ENCODE measurements at regions not wholly inside any gene's neighbourhood (a gene's known extent, or its start where the extent isn't known, plus 50 kb on each side); places are given as distances from the start of the nearest gene placed in this dataset.
"Not testable (repeated sequence)": the region's sequence is repeated elsewhere in the genome, so short reads cannot be mapped to it uniquely, and the experiment has no call there.

- intact Hi-C loops (cut with micrococcal nuclease): no loop called here
- no peak for DNase-seq
- no peak overlapping the region for H3K4me3 Mint-ChIP-seq
- peaks cover 6% of the 10 kb centered on the region for H3K9me3 Mint-ChIP-seq
- POLR2A ChIA-PET: no interaction called here
- no peaks in the 10 kb centered on the region for H3K27me3 Mint-ChIP-seq
- no peaks in the 10 kb centered on the region for H3K4me1 Mint-ChIP-seq (ENCODE audit: low read depth)
- no peak overlapping the region for H3K27ac Mint-ChIP-seq
- no peaks in the 10 kb centered on the region for H3K36me3 Mint-ChIP-seq
- CTCF ChIA-PET: no interaction called here
Measured at GRCh38 chr13:90498096-90498495, 849.4 kb upstream of the MIR17HG start.

- no peaks in the 10 kb centered on the region for H3K27me3 Mint-ChIP-seq
- ChIA-PET POLR2A (no interaction called here), CTCF (no interaction called here)
- intact Hi-C loops (cut with micrococcal nuclease): no loop called here
- no peak for DNase-seq
- no peak overlapping the region for H3K27ac Mint-ChIP-seq
- H3K9me3 Mint-ChIP-seq: peaks cover 9% of the 10 kb centered on the region
- no peak overlapping the region for H3K4me3 Mint-ChIP-seq
- H3K36me3 Mint-ChIP-seq: no peaks in the 10 kb centered on the region
- H3K4me1 Mint-ChIP-seq (ENCODE audit: low read depth): no peaks in the 10 kb centered on the region
Measured at GRCh38 chr13:90498816-90499215, 848.7 kb upstream of the MIR17HG start.

DNA sequence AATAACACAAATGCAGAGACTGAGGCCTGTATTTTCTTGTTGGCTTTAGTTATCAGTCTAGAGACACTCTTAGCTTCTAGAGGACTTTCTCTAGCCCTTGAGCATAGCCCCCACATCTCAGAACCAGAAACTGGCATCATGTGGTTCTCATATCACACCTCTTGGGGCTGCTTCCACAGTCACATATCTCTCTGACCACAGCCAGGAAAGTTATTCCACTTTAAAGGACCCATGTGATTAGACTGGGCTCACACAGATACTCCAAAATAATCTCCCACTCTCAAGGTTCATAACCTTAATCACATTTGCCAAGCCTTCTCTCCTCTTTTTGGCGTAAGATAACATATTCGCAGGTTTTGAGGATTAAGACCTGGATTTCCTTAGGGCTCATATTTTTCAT lies 846.9 kb upstream of the MIR17HG start:
- H3K36me3 Mint-ChIP-seq: no peaks in the 10 kb centered on the region
- POLR2A ChIA-PET: no interaction called here
- H3K27ac Mint-ChIP-seq: no peak overlapping the region
- no peak overlapping the region for H3K4me3 Mint-ChIP-seq
- DNase-seq: no peak
- no peaks in the 10 kb centered on the region for H3K27me3 Mint-ChIP-seq
- no peaks in the 10 kb centered on the region for H3K4me1 Mint-ChIP-seq (ENCODE audit: low read depth)
- CTCF ChIA-PET: no interaction called here
- intact Hi-C loops (cut with micrococcal nuclease): no loop called here
- peaks cover 14% of the 10 kb centered on the region for H3K9me3 Mint-ChIP-seq

DNA sequence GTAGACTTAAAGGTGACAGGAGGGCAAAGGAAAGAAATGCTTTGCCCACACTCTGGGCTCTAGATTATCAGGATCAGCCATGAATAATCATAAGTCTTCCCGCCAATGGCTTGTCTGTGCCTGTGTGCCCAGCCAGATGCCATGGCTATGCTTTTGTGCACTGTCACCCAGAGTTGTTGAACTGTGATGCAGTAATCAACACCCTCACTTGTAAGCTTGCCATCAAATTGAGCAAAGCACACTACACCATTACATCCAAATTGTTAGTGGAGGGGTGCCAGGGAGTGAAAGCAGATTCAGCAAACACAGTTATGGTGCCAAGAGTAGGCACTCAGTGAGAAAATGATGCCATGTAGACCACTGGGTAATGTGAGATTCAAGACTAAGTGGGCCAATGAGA lies 845.3 kb upstream of the MIR17HG start:
- Mint-ChIP-seq H3K9me3 (peaks cover 10% of the 10 kb centered on the region), H3K27ac (no peak overlapping the region), H3K27me3 (no peaks in the 10 kb centered on the region), H3K36me3 (no peaks in the 10 kb centered on the region), H3K4me1 (ENCODE audit: low read depth) (no peaks in the 10 kb centered on the region), H3K4me3 (no peak overlapping the region)
- DNase-seq: no peak
- CTCF ChIA-PET: no interaction called here
- intact Hi-C loops (cut with micrococcal nuclease): no loop called here
- POLR2A ChIA-PET: no interaction called here

DNA sequence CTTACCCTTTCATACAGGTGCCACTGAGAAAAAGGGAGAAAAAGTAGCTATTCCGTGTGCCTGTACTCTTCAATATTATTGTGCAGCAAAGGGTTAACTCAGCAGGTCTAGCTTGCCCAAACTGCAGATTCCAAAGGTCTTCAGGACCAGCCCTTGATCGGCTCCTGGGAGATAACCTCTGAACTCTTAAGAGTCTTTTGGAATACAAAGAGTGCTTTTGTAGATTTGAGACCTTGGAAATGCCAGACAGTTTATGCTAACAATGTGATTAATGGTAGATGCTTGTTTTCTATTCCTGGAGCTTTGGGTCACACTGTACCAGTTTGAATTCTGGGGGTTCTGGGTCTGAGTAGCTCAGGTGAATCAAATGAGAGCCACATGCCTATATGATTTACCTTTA lies 844.7 kb upstream of the MIR17HG start:
- Mint-ChIP-seq H3K9me3 (peaks cover 10% of the 10 kb centered on the region), H3K27ac (no peak overlapping the region)
- CTCF ChIA-PET: no interaction called here

GRCh38 chr13:90510319-90510718 lies 837.2 kb upstream of the MIR17HG start:
- H3K36me3 Mint-ChIP-seq: no peaks in the 10 kb centered on the region
- ChIA-PET CTCF (no interaction called here), POLR2A (no interaction called here)
- H3K9me3 Mint-ChIP-seq: peaks cover 7% of the 10 kb centered on the region
- no peak overlapping the region for H3K4me3 Mint-ChIP-seq
- H3K27ac Mint-ChIP-seq: no peak overlapping the region
- no peaks in the 10 kb centered on the region for H3K4me1 Mint-ChIP-seq (ENCODE audit: low read depth)
- no peak for DNase-seq
- intact Hi-C loops (cut with micrococcal nuclease): no loop called here
- no peaks in the 10 kb centered on the region for H3K27me3 Mint-ChIP-seq

More for the DNA sequence above, 844.7 kb upstream of the MIR17HG start:
- H3K4me1 Mint-ChIP-seq (ENCODE audit: low read depth): no peaks in the 10 kb centered on the region
- no peaks in the 10 kb centered on the region for H3K27me3 Mint-ChIP-seq
- intact Hi-C loops (cut with micrococcal nuclease): no loop called here
- POLR2A ChIA-PET: no interaction called here
- DNase-seq: no peak
- H3K4me3 Mint-ChIP-seq: no peak overlapping the region
- no peaks in the 10 kb centered on the region for H3K36me3 Mint-ChIP-seq

- H3K27ac Mint-ChIP-seq: no peak overlapping the region
- ChIA-PET CTCF (no interaction called here), POLR2A (no interaction called here)
- peaks cover 3% of the 10 kb centered on the region for H3K9me3 Mint-ChIP-seq
- no peak for DNase-seq
- no peak overlapping the region for H3K4me3 Mint-ChIP-seq
- intact Hi-C loops (cut with micrococcal nuclease): no loop called here
- H3K27me3 Mint-ChIP-seq: no peaks in the 10 kb centered on the region
- H3K4me1 Mint-ChIP-seq (ENCODE audit: low read depth): no peaks in the 10 kb centered on the region
- H3K36me3 Mint-ChIP-seq: no peaks in the 10 kb centered on the region
Measured at GRCh38 chr13:90511903-90512302, 835.6 kb upstream of the MIR17HG start.

DNA sequence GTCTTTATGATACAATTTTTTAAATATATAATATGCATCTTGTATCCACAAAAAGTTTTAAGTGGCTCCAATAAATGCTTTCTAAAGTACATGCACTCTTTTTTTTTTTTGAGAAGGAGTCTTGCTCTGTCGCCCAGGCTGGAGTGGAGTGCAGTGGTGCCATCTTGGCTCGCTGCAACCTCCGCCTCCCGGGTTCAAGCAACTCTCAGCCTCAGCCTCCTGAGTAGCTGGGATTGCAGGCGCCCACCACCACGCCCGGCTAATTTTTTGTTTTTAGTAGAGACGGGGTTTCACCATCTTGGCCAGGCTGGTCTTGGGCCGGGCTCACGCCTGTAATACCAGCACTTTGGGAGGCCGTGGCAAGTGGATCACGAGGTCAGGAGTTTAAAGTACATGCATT lies 832.8 kb upstream of the MIR17HG start:
- not testable (repeated sequence) for H3K4me1 Mint-ChIP-seq (ENCODE audit: low read depth)

GRCh38 chr13:90518417-90518816 lies 829.1 kb upstream of the MIR17HG start:
- H3K4me3 Mint-ChIP-seq: no peak overlapping the region
- intact Hi-C loops (cut with micrococcal nuclease): no loop called here
- POLR2A ChIA-PET: no interaction called here
- no peaks in the 10 kb centered on the region for H3K4me1 Mint-ChIP-seq (ENCODE audit: low read depth)
- no peak overlapping the region for H3K27ac Mint-ChIP-seq
- H3K36me3 Mint-ChIP-seq: no peaks in the 10 kb centered on the region
- no peaks in the 10 kb centered on the region for H3K27me3 Mint-ChIP-seq
- H3K9me3 Mint-ChIP-seq: peaks cover 24% of the 10 kb centered on the region
- CTCF ChIA-PET: no interaction called here
- no peak for DNase-seq

More for the DNA sequence above, 832.8 kb upstream of the MIR17HG start:
- H3K27me3 Mint-ChIP-seq; CTCF ChIA-PET; H3K27ac Mint-ChIP-seq; intact Hi-C loops (cut with micrococcal nuclease); DNase-seq; POLR2A ChIA-PET; H3K4me3 Mint-ChIP-seq; H3K36me3 Mint-ChIP-seq: not testable (repeated sequence)
- peaks cover 10% of the 10 kb centered on the region for H3K9me3 Mint-ChIP-seq

GRCh38 chr13:90519157-90519556 lies 828.3 kb upstream of the MIR17HG start:
- intact Hi-C loops (cut with micrococcal nuclease): no loop called here
- H3K9me3 Mint-ChIP-seq: peaks cover 27% of the 10 kb centered on the region

GRCh38 chr13:90526711-90527110 lies 820.8 kb upstream of the MIR17HG start:
- intact Hi-C loops (cut with micrococcal nuclease): no loop called here
- Mint-ChIP-seq H3K36me3 (no peaks in the 10 kb centered on the region), H3K4me1 (ENCODE audit: low read depth) (no peaks in the 10 kb centered on the region), H3K9me3 (peaks cover 12% of the 10 kb centered on the region), H3K27me3 (no peaks in the 10 kb centered on the region), H3K4me3 (no peak overlapping the region), H3K27ac (no peak overlapping the region)
- DNase-seq: no peak
- ChIA-PET POLR2A (no interaction called here), CTCF (no interaction called here)

More at GRCh38 chr13:90519157-90519556, 828.3 kb upstream of the MIR17HG start:
- Mint-ChIP-seq H3K36me3 (no peaks in the 10 kb centered on the region), H3K4me1 (ENCODE audit: low read depth) (no peaks in the 10 kb centered on the region), H3K4me3 (no peak overlapping the region), H3K27me3 (no peaks in the 10 kb centered on the region), H3K27ac (no peak overlapping the region)
- CTCF ChIA-PET: no interaction called here
- POLR2A ChIA-PET: no interaction called here
- no peak for DNase-seq

DNA sequence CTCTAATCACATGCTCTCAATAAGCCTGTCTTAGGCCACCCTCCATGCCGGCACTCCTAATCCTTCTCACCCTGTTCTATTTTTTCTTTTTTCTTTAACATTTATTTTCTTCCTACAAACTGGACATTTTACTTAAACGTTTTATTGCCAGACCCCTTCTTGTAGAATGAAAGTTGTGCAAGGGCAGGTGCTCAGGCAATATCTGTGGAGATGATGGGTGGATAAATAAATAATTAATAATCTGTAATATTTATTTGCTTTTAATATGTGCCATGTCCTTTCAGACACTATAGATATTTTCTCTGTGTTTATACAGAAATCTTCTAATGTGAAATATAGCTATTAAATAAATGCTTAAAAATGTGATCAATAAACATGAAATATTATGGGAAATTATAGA lies 815.7 kb upstream of the MIR17HG start:
- H3K4me1 Mint-ChIP-seq (ENCODE audit: low read depth): no peaks in the 10 kb centered on the region
- H3K27ac Mint-ChIP-seq: no peak overlapping the region
- H3K36me3 Mint-ChIP-seq: no peaks in the 10 kb centered on the region
- CTCF ChIA-PET: no interaction called here
- intact Hi-C loops (cut with micrococcal nuclease): no loop called here
- peaks cover 7% of the 10 kb centered on the region for H3K9me3 Mint-ChIP-seq
- POLR2A ChIA-PET: no interaction called here
- H3K27me3 Mint-ChIP-seq: no peaks in the 10 kb centered on the region
- no peak for DNase-seq
- H3K4me3 Mint-ChIP-seq: no peak overlapping the region

- H3K27me3 Mint-ChIP-seq: no peaks in the 10 kb centered on the region
- peaks cover 7% of the 10 kb centered on the region for H3K9me3 Mint-ChIP-seq
- ChIA-PET CTCF (no interaction called here), POLR2A (no interaction called here)
- H3K27ac Mint-ChIP-seq: no peak overlapping the region
- intact Hi-C loops (cut with micrococcal nuclease): no loop called here
- no peak for DNase-seq
- no peaks in the 10 kb centered on the region for H3K36me3 Mint-ChIP-seq
- H3K4me3 Mint-ChIP-seq: no peak overlapping the region
- no peaks in the 10 kb centered on the region for H3K4me1 Mint-ChIP-seq (ENCODE audit: low read depth)
Measured at GRCh38 chr13:90532861-90533492, 814.5 kb upstream of the MIR17HG start.

GRCh38 chr13:90533866-90534265 lies 813.6 kb upstream of the MIR17HG start:
- no peak for DNase-seq
- no peaks in the 10 kb centered on the region for H3K27me3 Mint-ChIP-seq
- H3K27ac Mint-ChIP-seq: no peak overlapping the region
- no peaks in the 10 kb centered on the region for H3K36me3 Mint-ChIP-seq
- H3K4me3 Mint-ChIP-seq: no peak overlapping the region
- peaks cover 7% of the 10 kb centered on the region for H3K9me3 Mint-ChIP-seq
- ChIA-PET POLR2A (no interaction called here), CTCF (no interaction called here)
- H3K4me1 Mint-ChIP-seq (ENCODE audit: low read depth): no peaks in the 10 kb centered on the region
- intact Hi-C loops (cut with micrococcal nuclease): no loop called here
